ENCODE measurements at regions not wholly inside any gene's neighbourhood (a gene's known extent, or its start where the extent isn't known, plus 50 kb on each side); places are given as distances from the start of the nearest gene placed in this dataset.

DNA sequence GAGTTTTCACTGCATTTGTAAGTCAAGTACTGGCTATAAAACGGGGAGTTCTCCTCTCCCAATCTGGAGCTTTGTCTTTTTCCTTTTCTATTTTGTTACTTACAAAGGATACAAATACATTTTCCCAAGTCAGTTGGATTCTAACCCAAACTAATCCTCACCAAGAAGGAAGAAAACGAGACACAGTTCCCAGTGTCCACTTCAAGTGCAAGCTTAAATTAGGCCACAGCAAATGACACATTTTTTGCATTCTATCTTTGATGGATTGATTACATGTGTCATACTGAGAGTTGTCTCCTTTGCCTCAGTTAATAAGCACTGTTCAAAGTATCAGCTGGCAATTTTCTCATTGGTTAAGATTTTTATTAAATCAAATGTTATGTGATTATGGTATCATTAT is 296.7 kb upstream of the ANO5 start:
- TF ChIP-seq, protein P1, sequence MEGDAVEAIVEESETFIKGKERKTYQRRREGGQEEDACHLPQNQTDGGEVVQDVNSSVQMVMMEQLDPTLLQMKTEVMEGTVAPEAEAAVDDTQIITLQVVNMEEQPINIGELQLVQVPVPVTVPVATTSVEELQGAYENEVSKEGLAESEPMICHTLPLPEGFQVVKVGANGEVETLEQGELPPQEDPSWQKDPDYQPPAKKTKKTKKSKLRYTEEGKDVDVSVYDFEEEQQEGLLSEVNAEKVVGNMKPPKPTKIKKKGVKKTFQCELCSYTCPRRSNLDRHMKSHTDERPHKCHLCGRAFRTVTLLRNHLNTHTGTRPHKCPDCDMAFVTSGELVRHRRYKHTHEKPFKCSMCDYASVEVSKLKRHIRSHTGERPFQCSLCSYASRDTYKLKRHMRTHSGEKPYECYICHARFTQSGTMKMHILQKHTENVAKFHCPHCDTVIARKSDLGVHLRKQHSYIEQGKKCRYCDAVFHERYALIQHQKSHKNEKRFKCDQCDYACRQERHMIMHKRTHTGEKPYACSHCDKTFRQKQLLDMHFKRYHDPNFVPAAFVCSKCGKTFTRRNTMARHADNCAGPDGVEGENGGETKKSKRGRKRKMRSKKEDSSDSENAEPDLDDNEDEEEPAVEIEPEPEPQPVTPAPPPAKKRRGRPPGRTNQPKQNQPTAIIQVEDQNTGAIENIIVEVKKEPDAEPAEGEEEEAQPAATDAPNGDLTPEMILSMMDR (IDR thresholded peaks at IDR 0.05; ENCODE audit: control insufficient read depth, insufficient read depth, low read depth, low read length, missing control alignments) = no peak
- no peak overlapping the region for H3K4me3 ChIP-seq (ENCODE audit: control insufficient read depth, low read depth, low read length)
- no peak for DNase-seq (ENCODE audit: low read depth)

DNA sequence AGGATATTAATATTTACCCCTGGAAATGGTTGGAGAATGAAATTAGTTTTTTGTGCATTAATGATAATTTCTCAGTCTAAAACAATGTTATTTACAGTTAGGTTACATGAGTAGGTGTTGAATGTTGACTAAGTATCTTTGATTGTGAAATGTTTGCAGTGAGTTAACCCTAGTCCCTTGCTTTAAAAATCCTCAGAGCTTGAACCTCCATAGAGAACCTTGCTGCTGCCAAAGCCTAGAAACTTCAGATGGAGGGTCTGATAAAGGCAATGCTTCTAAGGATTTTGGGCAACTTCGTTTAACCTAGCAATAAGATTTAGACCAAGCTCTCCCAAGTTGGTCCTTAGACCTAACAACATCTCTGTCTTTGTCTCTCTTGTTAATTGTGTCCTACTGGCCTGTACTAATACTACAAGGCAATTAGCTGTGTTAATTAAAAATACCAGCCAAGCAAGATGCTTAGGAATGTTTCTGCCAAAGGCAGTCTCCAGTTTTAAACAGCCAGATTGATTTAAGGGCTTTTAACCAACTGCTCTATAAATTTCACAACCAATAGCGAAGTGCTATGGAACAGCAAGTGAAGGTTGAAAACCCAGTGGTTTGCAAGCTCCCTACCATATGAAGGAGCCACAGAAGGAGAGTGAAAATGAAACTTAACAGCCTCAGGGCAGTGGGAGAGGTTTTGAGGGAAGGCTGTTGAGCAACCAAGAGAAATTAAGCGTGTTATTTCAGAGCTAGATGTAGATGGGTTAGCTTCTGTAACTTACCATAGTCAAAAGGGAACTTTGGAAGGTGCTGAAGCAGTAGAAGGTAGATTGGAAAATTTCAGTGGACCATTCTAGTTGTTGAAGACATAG is 295.9 kb upstream of the ANO5 start:
- no peak for DNase-seq (ENCODE audit: low read depth)
- TF ChIP-seq, protein P1 (IDR thresholded peaks at IDR 0.05; ENCODE audit: control insufficient read depth, insufficient read depth, low read depth, low read length, missing control alignments) = no peak
- H3K4me3 ChIP-seq (ENCODE audit: control insufficient read depth, low read depth, low read length) = no peak overlapping the region

DNA sequence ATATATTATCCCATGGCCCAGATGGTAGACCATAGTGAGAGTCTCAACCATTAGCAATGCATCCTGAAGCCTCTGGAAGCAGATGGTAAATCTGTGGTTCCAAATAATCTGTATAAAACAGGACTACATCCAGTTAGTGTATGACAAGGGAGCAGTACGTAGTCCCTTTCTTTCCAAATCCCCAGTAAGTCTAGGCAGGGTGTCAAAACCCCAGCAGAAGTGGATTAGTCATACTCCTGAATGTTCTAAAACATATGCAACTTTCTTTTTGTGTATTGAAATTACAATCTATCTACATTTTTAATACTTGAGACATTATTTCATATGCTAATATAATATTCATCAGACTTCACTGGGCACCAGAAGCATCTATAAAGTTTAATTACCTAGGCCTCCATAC is 295.1 kb upstream of the ANO5 start:
- H3K4me3 ChIP-seq (ENCODE audit: control insufficient read depth, low read depth, low read length) = no peak overlapping the region
- TF ChIP-seq, protein P1 (IDR thresholded peaks at IDR 0.05; ENCODE audit: control insufficient read depth, insufficient read depth, low read depth, low read length, missing control alignments) = no peak
- no peak for DNase-seq (ENCODE audit: low read depth)

DNA sequence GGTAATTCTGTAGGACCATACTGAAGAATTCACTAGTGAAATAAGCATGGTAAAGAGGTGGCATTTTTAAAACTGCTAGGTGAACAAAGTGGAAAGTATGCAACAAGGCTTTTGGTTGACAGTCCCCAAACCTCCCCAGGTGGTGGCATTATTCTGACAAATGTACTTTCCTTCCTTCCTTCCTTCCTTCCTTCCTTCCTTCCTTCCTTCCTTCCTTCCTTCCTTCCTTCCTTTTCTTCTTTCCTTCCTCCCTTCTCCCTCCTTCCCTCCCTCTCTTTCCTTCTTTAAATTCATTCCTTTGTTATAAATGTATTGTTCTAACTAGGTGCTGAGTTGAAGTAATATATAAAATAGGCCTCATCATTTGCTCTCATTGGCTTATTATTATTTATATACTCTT is 284.7 kb upstream of the ANO5 start:
- TF ChIP-seq, protein P1 (IDR thresholded peaks at IDR 0.05; ENCODE audit: control insufficient read depth, insufficient read depth, low read depth, low read length, missing control alignments) = no peak
- DNase-seq (ENCODE audit: low read depth) = no peak
- no peak overlapping the region for H3K4me3 ChIP-seq (ENCODE audit: control insufficient read depth, low read depth, low read length)

DNA sequence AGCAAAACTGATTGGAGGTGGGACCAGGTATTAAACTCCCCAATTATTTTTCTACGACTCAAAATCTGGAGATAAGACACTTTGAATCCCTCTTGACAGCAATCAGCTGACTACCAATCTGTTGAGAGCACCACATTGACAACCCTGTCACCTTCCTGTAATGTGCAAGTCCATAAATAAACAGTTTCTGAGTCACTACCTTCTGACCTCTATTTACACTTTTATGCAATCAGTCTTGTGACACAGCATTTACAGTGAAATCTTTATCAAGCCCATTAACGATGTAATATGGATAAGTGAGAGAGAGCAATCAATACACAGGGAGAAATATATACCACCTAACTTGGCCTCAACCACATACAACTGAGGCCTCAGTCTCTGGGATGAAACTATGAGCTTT is 283.7 kb upstream of the ANO5 start:
- DNase-seq (ENCODE audit: low read depth) = no peak
- TF ChIP-seq, protein P1 (IDR thresholded peaks at IDR 0.05; ENCODE audit: control insufficient read depth, insufficient read depth, low read depth, low read length, missing control alignments) = no peak
- no peak overlapping the region for H3K4me3 ChIP-seq (ENCODE audit: control insufficient read depth, low read depth, low read length)

DNA sequence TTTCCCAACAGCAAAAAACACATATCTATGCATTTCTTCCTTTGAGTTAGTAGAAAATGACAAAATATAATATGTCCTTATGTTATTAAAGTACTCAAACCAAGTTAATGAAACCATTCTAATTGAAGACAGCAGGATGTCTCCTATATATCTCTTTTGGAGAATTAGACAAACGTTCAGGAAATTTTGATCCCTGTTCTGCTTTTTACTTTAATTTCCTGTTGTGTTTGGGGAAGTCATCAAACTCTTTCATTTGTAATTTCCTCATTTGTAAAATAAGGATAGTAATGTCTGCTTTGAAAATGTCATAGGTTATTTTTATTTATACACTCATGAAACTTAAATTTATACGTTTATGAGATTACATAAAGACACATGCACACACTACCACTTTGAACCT is 281.8 kb upstream of the ANO5 start:
- TF ChIP-seq, protein P1 (IDR thresholded peaks at IDR 0.05; ENCODE audit: control insufficient read depth, insufficient read depth, low read depth, low read length, missing control alignments) = no peak
- no peak overlapping the region for H3K4me3 ChIP-seq (ENCODE audit: control insufficient read depth, low read depth, low read length)
- DNase-seq (ENCODE audit: low read depth) = no peak
